H9 (cell line): ENCODE measurements at regions not wholly inside any gene's neighbourhood (a gene's known extent, or its start where the extent isn't known, plus 50 kb on each side); places are given as distances from the start of the nearest gene placed in this dataset.

Experiments used
- DNase-seq: peaks from one replicate; pipeline ENCODE4 v3.0.0-alpha.2; 2017
- H2AFZ ChIP-seq: one replicate; pipeline ENCODE4 v1.6.1; 2013; ENCODE audit warnings: mild to moderate bottlenecking, low read length, control low read depth, moderate library complexity
- H2AK5ac ChIP-seq: 2 replicates; pipeline ENCODE4 v1.6.1; 2013; ENCODE audit warnings: low read length, control low read depth, mixed read lengths; ENCODE audit not compliant: insufficient read length
- H2BK120ac ChIP-seq: one replicate; pipeline ENCODE4 v1.6.1; 2013; ENCODE audit warnings: low read depth, mild to moderate bottlenecking, low read length, control low read depth, inconsistent platforms; ENCODE audit not compliant: poor library complexity, severe bottlenecking
- H2BK12ac ChIP-seq: 2 replicates; pipeline ENCODE4 v1.6.1; 2013; ENCODE audit warnings: low read length, control low read depth, mixed read lengths, low read depth; ENCODE audit not compliant: insufficient read length
- H2BK15ac ChIP-seq: 2 replicates; pipeline ENCODE4 v1.6.1; 2013; ENCODE audit warnings: low read depth, low read length, control low read depth
- H2BK20ac ChIP-seq: one replicate; pipeline ENCODE4 v1.6.1; 2013; ENCODE audit warnings: low read depth, mild to moderate bottlenecking, low read length, control low read depth, inconsistent platforms; ENCODE audit not compliant: poor library complexity, severe bottlenecking
- H2BK5ac ChIP-seq: 2 replicates; pipeline ENCODE4 v1.6.1; 2013; ENCODE audit warnings: low read length, control low read depth, mixed read lengths; ENCODE audit not compliant: insufficient read length
- H3K14ac ChIP-seq: 2 replicates; pipeline ENCODE4 v1.6.1; 2013; ENCODE audit warnings: low read length, control low read depth; ENCODE audit not compliant: insufficient read depth
- H3K18ac ChIP-seq: 2 replicates; pipeline ENCODE4 v1.6.1; 2013; ENCODE audit warnings: low read depth, mild to moderate bottlenecking, mixed read lengths, low read length, control low read depth; ENCODE audit not compliant: insufficient read length
- H3K23ac ChIP-seq: 2 replicates; pipeline ENCODE4 v1.6.1; 2013; ENCODE audit warnings: low read length, control low read depth, mixed read lengths, low read depth; ENCODE audit not compliant: insufficient read length
- H3K23me2 ChIP-seq: 2 replicates; pipeline ENCODE4 v1.6.1; 2013; ENCODE audit warnings: low read depth, mild to moderate bottlenecking, mixed read lengths, low read length, control low read depth; ENCODE audit not compliant: insufficient read length, poor library complexity, severe bottlenecking
- H3K27ac ChIP-seq: 2 replicates; pipeline ENCODE4 v1.5.1; 2013; ENCODE audit warnings: low read length, control low read depth, mixed read lengths, low read depth; ENCODE audit not compliant: insufficient read length
- H3K27me3 ChIP-seq: 2 replicates; pipeline ENCODE4 v1.6.1; 2013; ENCODE audit warnings: low read length, control low read depth, inconsistent platforms; ENCODE audit not compliant: insufficient read depth
- H3K4ac ChIP-seq: 2 replicates; pipeline ENCODE4 v1.6.1; 2013; ENCODE audit warnings: low read depth, mild to moderate bottlenecking, control low read depth, inconsistent platforms, low read length, moderate library complexity
- H3K4me1 ChIP-seq: 2 replicates; pipeline ENCODE4 v1.6.1; 2013; ENCODE audit warnings: low read length, control low read depth, inconsistent platforms; ENCODE audit not compliant: insufficient read depth
- H3K4me2 ChIP-seq: 2 replicates; pipeline ENCODE4 v1.6.1; 2013; ENCODE audit warnings: low read length, control low read depth, mixed read lengths; ENCODE audit not compliant: insufficient read length, insufficient read depth
- H3K56ac ChIP-seq: 2 replicates; pipeline ENCODE4 v1.6.1; 2013; ENCODE audit warnings: low read depth, mild to moderate bottlenecking, mixed read lengths, low read length, control low read depth; ENCODE audit not compliant: insufficient read length
- H3K79me1 ChIP-seq: 2 replicates; pipeline ENCODE4 v1.6.1; 2013; ENCODE audit warnings: low read depth, mild to moderate bottlenecking, moderate library complexity, low read length, control low read depth, inconsistent platforms; ENCODE audit not compliant: insufficient read depth, poor library complexity, severe bottlenecking
- H3K79me2 ChIP-seq: 2 replicates; pipeline ENCODE4 v1.6.1; 2013; ENCODE audit warnings: low read length, control low read depth, inconsistent platforms; ENCODE audit not compliant: insufficient read depth
- H3K9ac ChIP-seq: 2 replicates; pipeline ENCODE4 v1.6.1; 2013; ENCODE audit warnings: low read length, control low read depth, mixed read lengths; ENCODE audit not compliant: insufficient read length; ENCODE audit errors: extremely low read depth
- H3K9me3 ChIP-seq: one replicate; pipeline ENCODE4 v1.6.1; 2013; ENCODE audit warnings: low read depth, low read length, inconsistent platforms; ENCODE audit not compliant: control insufficient read depth
- H3T11ph ChIP-seq: one replicate; pipeline ENCODE4 v1.6.1; 2013; ENCODE audit warnings: mild to moderate bottlenecking, low read length, control low read depth, inconsistent platforms
- H4K20me1 ChIP-seq: one replicate; pipeline ENCODE4 v1.6.1; 2013; ENCODE audit not compliant: control insufficient read depth, insufficient read length, insufficient read depth
- H4K5ac ChIP-seq: 2 replicates; pipeline ENCODE4 v1.6.1; 2013; ENCODE audit warnings: low read depth, mild to moderate bottlenecking, mixed read lengths, low read length, control low read depth; ENCODE audit not compliant: insufficient read length
- H4K8ac ChIP-seq: replicated peaks from 2 replicates; pipeline ENCODE4 v1.6.1; 2013; ENCODE audit warnings: low read length, control low read depth, mixed read lengths, low read depth; ENCODE audit not compliant: insufficient read length
- H4K91ac ChIP-seq: 2 replicates; pipeline ENCODE4 v1.6.1; 2013; ENCODE audit warnings: low read depth, mild to moderate bottlenecking, moderate library complexity, mixed read lengths, low read length, control low read depth; ENCODE audit not compliant: insufficient read length
- H3K27ac Mint-ChIP-seq, 3 experiments: 2 replicates in 2 of 3; 3 replicates in 1 of 3; pipeline ENCODE4 v1.8.0; 2020 to 2021; ENCODE audit warnings: mixed read lengths in 3 of 3, mild to moderate bottlenecking in 1 of 3, moderate library complexity in 1 of 3
- H3K27me3 Mint-ChIP-seq: 2 replicates; pipeline ENCODE4 v1.8.0; 2021; ENCODE audit warnings: low read depth, mild to moderate bottlenecking, moderate library complexity, mixed read lengths
- H3K36me3 Mint-ChIP-seq, 3 experiments: 2 replicates in 2 of 3; 3 replicates in 1 of 3; pipeline ENCODE4 v1.8.0; 2020 to 2021; ENCODE audit warnings: low read depth in 3 of 3, mixed read lengths in 3 of 3; ENCODE audit not compliant: insufficient read depth in 1 of 3
- H3K4me1 Mint-ChIP-seq, 2 experiments: 2 replicates each; pipeline ENCODE4 v1.8.0; 2020; ENCODE audit warnings: mixed read lengths in 2 of 2
- H3K4me3 Mint-ChIP-seq, 2 experiments: 2 replicates in 1 of 2; 3 replicates in 1 of 2; pipeline ENCODE4 v1.8.0; 2020 to 2021; ENCODE audit warnings: mild to moderate bottlenecking in 2 of 2, mixed read lengths in 2 of 2, moderate library complexity in 1 of 2
- H3K9me3 Mint-ChIP-seq, 2 experiments: 2 replicates in 1 of 2; 3 replicates in 1 of 2; pipeline ENCODE4 v1.8.0; 2020; ENCODE audit warnings: mild to moderate bottlenecking in 2 of 2, mixed read lengths in 2 of 2, moderate library complexity in 1 of 2
- CTCF ChIP-seq: fragments of 200-600 bp; sonication (generic); conservative IDR thresholded peaks from 3 replicates; pipeline ENCODE4 v1.8.0; 2021; ENCODE audit warnings: antibody characterized with exemption, mild to moderate bottlenecking
- WGBS: extraction: QIAGEN DNeasy Blood & Tissue Kit; methylation state at CpG from one replicate; pipeline ENCODE4 v1.1.7; 2013; ENCODE audit warnings: missing lambda C conversion rate, low lambda C conversion rate, mixed read lengths; ENCODE audit not compliant: insufficient read length; ENCODE audit errors: extremely low coverage; 5-methylcytosine and 5-hydroxymethylcytosine counted together

- Histone ChIP-seq H3K18ac (no peak overlapping the region), H3K14ac (no peak overlapping the region)
- WGBS = no CpG with 5 or more reads among the region's 1 CpG
Observed at GRCh38 chr3:117630885-117631284, 921.3 kb downstream of the TUSC7 start.

More at GRCh38 chr3:117630885-117631284, 921.3 kb downstream of the TUSC7 start:
- Histone ChIP-seq H2BK120ac (no peak overlapping the region), H4K5ac (no peak overlapping the region), H2BK20ac (no peak overlapping the region), H2BK5ac (no peak overlapping the region), H3T11ph (no peak overlapping the region), H2AK5ac (no peak overlapping the region), H3K79me2 (no peaks in the 10 kb centered on the region), H3K4me1 (no peaks in the 10 kb centered on the region; the same call in 1 of the 2 replicates), H3K23me2 (no peaks in the 10 kb centered on the region), H2BK12ac (no peak overlapping the region), H3K23ac (no peak overlapping the region), H4K8ac (no peak overlapping the region), H4K20me1 (no peaks in the 10 kb centered on the region), H3K79me1 (no peaks in the 10 kb centered on the region), H3K4ac (no peak overlapping the region), H4K91ac (no peak overlapping the region), H3K4me2 (no peak overlapping the region), H3K9me3 (no peaks in the 10 kb centered on the region), H3K9ac (no peak overlapping the region), H3K27me3 (no peaks in the 10 kb centered on the region), H3K56ac (no peak overlapping the region), H2BK15ac (no peak overlapping the region), H2AFZ (no peak overlapping the region), H3K27ac (no peak overlapping the region)
- no peak for TF ChIP-seq CTCF
- H3K4me3 Mint-ChIP-seq = no peak overlapping the region
- no peak overlapping the region for H3K27ac Mint-ChIP-seq
- H3K4me1 Mint-ChIP-seq = peaks cover 17 to 19% of the 10 kb centered on the region in 2 experiments
- H3K27me3 Mint-ChIP-seq = no peaks in the 10 kb centered on the region; the same call in 1 of the 2 replicates
- DNase-seq = no peak
- no peaks in the 10 kb centered on the region for H3K36me3 Mint-ChIP-seq
- no peaks in the 10 kb centered on the region for H3K9me3 Mint-ChIP-seq
